GM12878 (cell line): ENCODE measurements at regions not wholly inside any gene's neighbourhood (a gene's known extent, or its start where the extent isn't known, plus 50 kb on each side); places are given as distances from the start of the nearest gene placed in this dataset.

Experiments used
- ATAC-seq: fragments of 200-7000 bp; cut with Tn5 transposase; 3 replicates; pipeline ENCODE4 v1.9.1; 2020; ENCODE audit warnings: mild to moderate bottlenecking, moderate library complexity
- BruUV-seq: library from RNA; stranded (reverse); fragments of 400-500 nt; replicated peaks from 2 replicates; lab custom pipeline; 2021; lab: Mats Ljungman, UMichigan
- CTCF ChIA-PET: fragments of 300-600 bp; sonication (Branson Sonifier 250); formaldehyde crosslinking; extraction: SDS; loops from one replicate; lab custom pipeline; 2021; ENCODE audit warnings: inconsistent platforms; lab: Yijun Ruan, JAX
- POLR2A ChIA-PET: fragments of 350-600 bp; formaldehyde crosslinking; extraction: SDS; loops from one replicate; lab custom pipeline; 2021; ENCODE audit warnings: inconsistent platforms; lab: Charles Lee
- RAD21 ChIA-PET: fragments of 300-600 bp; sonication (Branson Sonifier 250); formaldehyde crosslinking; loops from one replicate; lab custom pipeline; 2023; ENCODE audit warnings: antibody characterized with exemption; ENCODE audit not compliant: unreplicated experiment; lab: Charles Lee
- SMC1A ChIA-PET: fragments of 300-600 bp; sonication (Branson Sonifier 250); formaldehyde crosslinking; loops from one replicate; lab custom pipeline; 2023; ENCODE audit not compliant: unreplicated experiment, uncharacterized antibody; lab: Charles Lee
- DNase-seq: peaks from one replicate; pipeline ENCODE4 v3.0.0-alpha.2; 2011; ENCODE audit warnings: low read depth, low spot score
- FAIRE-seq: peaks from 3 replicates; lab custom pipeline; 2011; peaks lifted over from hg19 to GRCh38; lab: Jason Lieb, UNC
- H2AFZ ChIP-seq: 2 replicates; pipeline ENCODE4 v1.6.0; 2011; ENCODE audit warnings: low read depth, low read length, control low read depth; ENCODE audit not compliant: control insufficient read depth
- H3K27ac ChIP-seq: 2 replicates; pipeline ENCODE4 v1.5.1; 2011; ENCODE audit warnings: control low read depth; ENCODE audit not compliant: control insufficient read depth, insufficient read depth
- H3K27me3 ChIP-seq, 2 experiments: replicated peaks in 1 of 2; 2 replicates each; pipeline versions ENCODE4 v1.6.0 to v1.6.1; 2011; ENCODE audit warnings: low read length in 1 of 2; ENCODE audit not compliant: control insufficient read depth in 2 of 2, insufficient read depth in 2 of 2
- H3K36me3 ChIP-seq, 2 experiments: 2 replicates each; pipeline ENCODE4 v1.5.1; 2011; ENCODE audit warnings: low read length in 1 of 2; ENCODE audit not compliant: control insufficient read depth in 2 of 2, insufficient read depth in 2 of 2
- H3K4me1 ChIP-seq: 2 replicates; pipeline ENCODE4 v1.6.1; 2011; ENCODE audit warnings: mild to moderate bottlenecking, low read length, moderate library complexity, mixed read lengths; ENCODE audit not compliant: control insufficient read depth, insufficient read depth
- H3K4me2 ChIP-seq: 2 replicates; pipeline ENCODE4 v1.6.0; 2011; ENCODE audit warnings: control low read depth; ENCODE audit not compliant: control insufficient read depth, insufficient read depth
- H3K4me3 ChIP-seq: fragments of 200-600 bp; sonication (generic); 2 replicates; pipeline ENCODE4 v1.5.1; 2016
- H3K79me2 ChIP-seq: 2 replicates; pipeline ENCODE4 v1.6.0; 2011; ENCODE audit warnings: low read length; ENCODE audit not compliant: control insufficient read depth, insufficient read depth
- H3K9ac ChIP-seq: 2 replicates; pipeline ENCODE4 v1.8.0; 2011; ENCODE audit warnings: low read length, control low read depth, mixed read lengths; ENCODE audit not compliant: control insufficient read depth, insufficient read depth
- H3K9me3 ChIP-seq: replicated peaks from 3 replicates; pipeline ENCODE4 v1.5.1; 2011; ENCODE audit warnings: mild to moderate bottlenecking, low read length; ENCODE audit not compliant: control insufficient read depth, insufficient read depth
- H4K20me1 ChIP-seq: 2 replicates; pipeline ENCODE4 v1.6.0; 2011; ENCODE audit not compliant: control insufficient read depth, insufficient read depth
- EZH2 ChIP-seq: IDR thresholded peaks from 2 replicates; pipeline ENCODE4 v1.6.1; 2012; ENCODE audit warnings: low read depth, mild to moderate bottlenecking, control low read depth, inconsistent platforms, low read length, borderline replicate concordance; ENCODE audit not compliant: control insufficient read depth
- FOS ChIP-seq: IDR thresholded peaks from 3 replicates; pipeline ENCODE4 v1.6.1; 2011; ENCODE audit warnings: borderline replicate concordance; ENCODE audit not compliant: insufficient read length; ENCODE audit errors: extremely low read depth
- FOXK2 ChIP-seq: fragments of 450-650 bp; IDR thresholded peaks from 2 replicates; pipeline ENCODE4 v1.6.1; 2017; ENCODE audit warnings: mild to moderate bottlenecking, moderate library complexity
- PAX5 ChIP-seq: IDR thresholded peaks from 2 replicates; pipeline ENCODE4 v1.6.1; 2011; ENCODE audit warnings: low read depth, low read length, borderline replicate concordance
- POLR2A ChIP-seq: IDR thresholded peaks from 2 replicates; pipeline ENCODE4 v1.6.1; 2011; ENCODE audit warnings: low read depth, mild to moderate bottlenecking, low read length
- RELB ChIP-seq: fragments of 450-650 bp; IDR thresholded peaks from 2 replicates; pipeline ENCODE4 v1.6.1; 2017; ENCODE audit warnings: low read depth, mild to moderate bottlenecking, moderate library complexity
- SP1 ChIP-seq: IDR thresholded peaks from one replicate; pipeline ENCODE4 v1.6.1; 2011; ENCODE audit warnings: low read depth, low read length
- USF1 ChIP-seq: IDR thresholded peaks from 2 replicates; pipeline ENCODE4 v1.6.1; 2011; ENCODE audit warnings: borderline replicate concordance, low read depth, mild to moderate bottlenecking, moderate library complexity, mixed read lengths, low read length; ENCODE audit not compliant: insufficient read depth; ENCODE audit errors: extremely low read length
- WGBS: methylation state at CpG from one replicate; pipeline ENCODE4 v1.1.6; 2016; ENCODE audit warnings: low lambda C conversion rate; ENCODE audit not compliant: insufficient replicate concordance, insufficient coverage; ENCODE audit errors: missing lambda C conversion rate; 5-methylcytosine and 5-hydroxymethylcytosine counted together
- in situ Hi-C: fragments of 300-500 bp; cut with MboI; formaldehyde crosslinking; loops from 9 replicates; pipeline ENCODE4 v1.14.3; 2018; ENCODE audit warnings: mixed read lengths
- intact Hi-C: fragments of 100-400 bp; cut with micrococcal nuclease; formaldehyde crosslinking; loops from one replicate; pipeline ENCODE4 v1.14.2; 2022; ENCODE audit not compliant: unreplicated experiment

- TF ChIP-seq RELB = no peak
- TF ChIP-seq EZH2 = no peak
- no peak for TF ChIP-seq USF1
- TF ChIP-seq POLR2A = no peak
These were observed 323.4 kb downstream of the SHANK2 start (continued) for GRCh38 chr11:70928854-70929598.

- ChIA-PET CTCF (no interaction called here), POLR2A (no interaction called here), RAD21 (no interaction called here), SMC1A (no interaction called here)
- intact Hi-C loops (no loop called here), in situ Hi-C loops (no loop called here)
- H3K4me2 ChIP-seq = no peak overlapping the region
- no TSS peak for BruUV-seq
- H2AFZ ChIP-seq = no peak overlapping the region
- no peak overlapping the region for H3K4me3 ChIP-seq
- H3K27ac ChIP-seq = no peak overlapping the region
- TF ChIP-seq PAX5 = no peak
- no peak for TF ChIP-seq SP1
- TF ChIP-seq FOXK2 = no peak
- TF ChIP-seq FOS = no peak
- ATAC-seq = no peak
- no peaks in the 10 kb centered on the region for H4K20me1 ChIP-seq
- no peaks in the 10 kb centered on the region for H3K27me3 ChIP-seq
- H3K36me3 ChIP-seq = no peaks in the 10 kb centered on the region
- 45% methylated on average over 3 of the region's 3 CpGs for WGBS
- H3K9ac ChIP-seq = no peak overlapping the region
- FAIRE-seq = no peak
- no peaks in the 10 kb centered on the region for H3K4me1 ChIP-seq
- no peaks in the 10 kb centered on the region for H3K79me2 ChIP-seq
- no peak for DNase-seq
- no peaks in the 10 kb centered on the region; the same call in 2 of the 3 replicates for H3K9me3 ChIP-seq
These were observed 322.2 kb downstream of the SHANK2 start for GRCh38 chr11:70930215-70930614.
